Muscle of leg (tissue), 3 donors: ENCODE measurements at regions not wholly inside any gene's neighbourhood (a gene's known extent, or its start where the extent isn't known, plus 50 kb on each side); places are given as distances from the start of the nearest gene placed in this dataset.

Source experiments
- DNase-seq: peaks from one replicate; pipeline ENCODE4 v3.0.0; 2013
- H3K27ac ChIP-seq: one replicate; pipeline ENCODE4 v1.5.1; 2013; ENCODE audit warnings: mild to moderate bottlenecking, low read length, control low read depth
- H3K27me3 ChIP-seq: one replicate; pipeline ENCODE4 v1.6.1; 2013; ENCODE audit warnings: low read length; ENCODE audit not compliant: control insufficient read depth, insufficient read depth
- H3K36me3 ChIP-seq: one replicate; pipeline ENCODE4 v1.6.1; 2013; ENCODE audit warnings: low read length; ENCODE audit not compliant: control insufficient read depth, insufficient read depth
- H3K4me1 ChIP-seq: one replicate; pipeline ENCODE4 v1.6.1; 2013; ENCODE audit warnings: low read length; ENCODE audit not compliant: control insufficient read depth, insufficient read depth
- H3K4me3 ChIP-seq: one replicate; pipeline ENCODE4 v1.5.1; 2013; ENCODE audit warnings: low read length, control low read depth
- H3K9me3 ChIP-seq: replicated peaks from 2 replicates; pipeline ENCODE4 v1.6.1; 2013; ENCODE audit warnings: low read depth, low read length; ENCODE audit not compliant: control insufficient read depth
- WGBS: methylation state at CpG from one replicate; pipeline ENCODE4 v1.1.5; 2013; ENCODE audit warnings: missing lambda C conversion rate; ENCODE audit not compliant: insufficient coverage; 5-methylcytosine and 5-hydroxymethylcytosine counted together

DNA sequence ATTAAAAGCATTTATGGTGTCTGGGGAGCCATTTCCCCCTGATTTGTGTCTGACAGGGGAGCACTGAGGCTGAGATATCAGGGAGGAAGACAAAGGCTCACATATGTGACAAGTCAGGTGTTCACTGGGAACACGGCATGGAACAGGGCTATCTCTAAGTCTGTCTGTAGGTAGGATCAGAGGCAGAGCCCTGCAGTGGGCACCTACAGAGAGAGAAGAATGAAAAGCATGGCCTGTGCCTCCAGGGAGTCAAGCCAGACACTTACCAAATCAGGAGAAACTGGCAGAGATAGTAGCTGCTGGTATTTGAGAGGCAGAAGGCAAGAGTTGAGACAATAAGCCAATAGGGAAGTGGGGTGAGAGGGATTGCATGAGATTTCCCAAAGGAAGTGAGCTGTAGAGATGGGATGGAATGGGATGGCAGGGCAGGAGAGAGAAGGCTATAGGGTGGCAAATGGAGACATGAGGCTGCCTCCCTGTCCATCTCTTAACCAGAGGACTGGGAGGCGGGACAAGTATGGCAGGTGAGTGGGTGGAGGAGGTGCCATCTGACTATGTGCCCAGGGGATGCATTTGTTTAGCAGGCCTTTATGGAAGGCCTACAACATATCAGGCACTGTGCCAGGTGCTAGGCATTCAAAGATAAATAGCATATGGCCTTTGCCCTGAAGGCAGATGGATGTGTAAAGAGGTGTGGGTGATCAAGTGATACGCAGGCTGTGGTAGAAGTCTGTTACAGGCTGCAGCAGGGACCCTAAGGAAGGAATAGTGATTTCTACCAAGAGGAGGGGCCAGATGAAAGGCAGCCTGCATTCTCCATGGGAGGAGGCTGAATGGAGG lies 136.2 kb upstream of the IPO9 start:
- no peak overlapping the region for H3K4me3 ChIP-seq
- DNase-seq, result no peak
- H3K27ac ChIP-seq, result no peak overlapping the region
- WGBS, result 74% methylated on average over 3 of the region's 3 CpGs
- no peaks in the 10 kb centered on the region for H3K27me3 ChIP-seq
- H3K4me1 ChIP-seq, result peaks cover 59% of the 10 kb centered on the region
- H3K36me3 ChIP-seq, result peaks cover 2% of the 10 kb centered on the region
- no peaks in the 10 kb centered on the region for H3K9me3 ChIP-seq

- Histone ChIP-seq H3K4me1 (peaks cover 60% of the 10 kb centered on the region), H3K27ac (peak overlapping the region; percentile 47), H3K9me3 (no peaks in the 10 kb centered on the region), H3K4me3 (no peak overlapping the region), H3K36me3 (peaks cover 9% of the 10 kb centered on the region), H3K27me3 (no peaks in the 10 kb centered on the region)
- DNase-seq, result peak; percentile 27
- 20% methylated on average over 2 of the region's 8 CpGs for whole genome bisulfite sequencing
Measured at GRCh38 chr1:201693890-201694607, 134.9 kb upstream of the IPO9 start.

DNA sequence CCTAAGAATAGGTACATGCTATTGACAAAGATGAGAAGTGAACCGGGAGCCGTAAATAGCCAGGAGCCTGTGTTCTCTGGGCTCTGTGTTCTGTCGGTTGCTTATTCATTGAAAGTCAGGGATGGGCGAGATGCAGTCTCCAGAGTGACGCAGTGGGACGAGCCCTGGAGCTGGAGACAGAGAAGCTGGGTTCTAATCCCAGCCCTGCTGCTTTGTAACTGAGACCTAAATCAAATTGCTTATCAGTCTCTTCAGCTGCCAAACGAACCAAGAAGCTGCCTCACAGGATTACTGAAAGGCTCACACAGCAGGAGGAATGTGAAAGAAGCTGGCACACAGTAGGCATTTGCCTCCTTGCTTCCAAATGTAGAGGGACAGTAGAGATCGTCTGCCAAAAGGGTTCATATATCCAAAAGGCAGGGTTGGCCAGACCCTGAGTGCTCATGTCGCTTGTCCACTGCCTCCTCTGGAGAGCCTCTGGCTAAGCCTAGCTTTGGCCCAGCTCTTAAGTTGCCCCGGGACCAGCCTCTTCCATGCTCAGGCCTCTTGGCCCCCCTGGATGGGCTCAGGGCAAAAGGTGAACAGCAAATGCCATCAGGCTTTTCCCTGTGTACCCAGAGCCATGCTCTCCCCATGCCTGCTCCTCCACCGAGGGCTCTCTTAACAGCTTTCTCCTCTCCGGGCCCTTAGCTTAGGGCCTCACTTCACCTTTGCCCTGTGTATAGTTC lies 134.2 kb upstream of the IPO9 start:
- peaks cover 9% of the 10 kb centered on the region for H3K36me3 ChIP-seq
- no peaks in the 10 kb centered on the region for H3K9me3 ChIP-seq
- peak; percentile 33 for DNase-seq
- no peak overlapping the region for H3K4me3 ChIP-seq
- peaks cover 60% of the 10 kb centered on the region for H3K4me1 ChIP-seq
- WGBS, result 61% methylated on average over 11 of the region's 12 CpGs
- H3K27me3 ChIP-seq, result no peaks in the 10 kb centered on the region
- peak overlapping the region; percentile 47 for H3K27ac ChIP-seq

DNA sequence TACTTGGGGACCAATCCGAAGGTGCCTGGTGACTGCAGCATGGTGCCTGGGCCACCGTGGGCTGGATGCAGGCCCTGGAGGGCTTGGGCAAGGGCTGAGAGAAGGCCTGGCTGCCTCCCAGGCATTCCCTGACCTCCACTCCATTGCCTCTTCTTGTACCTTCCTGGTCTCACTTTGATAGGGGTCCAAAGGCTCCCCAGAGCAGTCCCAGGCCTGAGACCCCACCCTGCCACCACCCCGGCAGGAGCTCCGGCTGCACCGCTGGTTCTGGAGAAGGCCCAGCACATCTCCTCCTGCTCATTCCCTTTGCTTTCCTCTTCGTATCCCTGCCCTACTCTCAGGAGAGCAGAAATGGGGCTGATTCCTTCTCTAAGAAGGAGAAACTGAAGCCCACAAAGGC lies 133.3 kb upstream of the IPO9 start:
- Histone ChIP-seq H3K4me3 (no peak overlapping the region), H3K27ac (peak overlapping the region; percentile 71), H3K27me3 (no peaks in the 10 kb centered on the region), H3K36me3 (peaks cover 9% of the 10 kb centered on the region), H3K9me3 (no peaks in the 10 kb centered on the region), H3K4me1 (peaks cover 60% of the 10 kb centered on the region)
- no peak for DNase-seq
- 59% methylated on average over 6 of the region's 6 CpGs for WGBS

- Histone ChIP-seq H3K36me3 (peaks cover 9% of the 10 kb centered on the region), H3K27ac (peak overlapping the region; percentile 71), H3K9me3 (no peaks in the 10 kb centered on the region), H3K27me3 (no peaks in the 10 kb centered on the region), H3K4me1 (peaks cover 60% of the 10 kb centered on the region), H3K4me3 (no peak overlapping the region)
- 21% methylated on average over 12 of the region's 13 CpGs for WGBS
- DNase-seq, result peak; percentile 98
Measured at GRCh38 chr1:201696217-201696761, 132.7 kb upstream of the IPO9 start.

- Histone ChIP-seq H3K27ac (peak overlapping the region; percentile 71), H3K36me3 (peaks cover 9% of the 10 kb centered on the region), H3K27me3 (no peaks in the 10 kb centered on the region), H3K4me1 (peaks cover 53% of the 10 kb centered on the region), H3K4me3 (no peak overlapping the region), H3K9me3 (peaks cover 3% of the 10 kb centered on the region)
- WGBS, result 86% methylated on average over 2 of the region's 4 CpGs
- DNase-seq, result no peak
Measured at GRCh38 chr1:201697174-201697573, 131.8 kb upstream of the IPO9 start.

DNA sequence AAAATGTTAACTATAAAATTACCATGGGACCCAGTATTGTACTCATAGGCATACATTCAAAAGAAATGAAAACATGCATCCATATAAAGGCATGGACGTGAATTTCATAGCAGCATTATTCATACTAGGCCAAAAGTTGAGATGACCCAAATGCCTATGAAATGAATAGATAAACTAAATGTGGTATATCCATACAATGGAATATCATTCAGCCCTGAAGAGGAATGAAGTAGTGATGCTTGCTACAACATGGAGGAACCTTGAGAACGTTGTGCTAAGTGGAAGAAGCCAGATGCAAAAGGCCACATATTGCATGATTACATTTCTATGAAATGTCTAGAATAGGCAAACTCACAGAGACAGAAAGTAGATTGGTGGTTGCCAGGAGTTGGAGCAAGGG lies 127.1 kb upstream of the IPO9 start:
- Histone ChIP-seq H3K4me1 (peaks cover 43% of the 10 kb centered on the region), H3K36me3 (peaks cover 10% of the 10 kb centered on the region), H3K27me3 (no peaks in the 10 kb centered on the region), H3K9me3 (peaks cover 3% of the 10 kb centered on the region), H3K4me3 (no peak overlapping the region), H3K27ac (no peak overlapping the region)
- no CpG with 5 or more reads among the region's 2 CpGs for WGBS
- DNase-seq, result no peak

DNA sequence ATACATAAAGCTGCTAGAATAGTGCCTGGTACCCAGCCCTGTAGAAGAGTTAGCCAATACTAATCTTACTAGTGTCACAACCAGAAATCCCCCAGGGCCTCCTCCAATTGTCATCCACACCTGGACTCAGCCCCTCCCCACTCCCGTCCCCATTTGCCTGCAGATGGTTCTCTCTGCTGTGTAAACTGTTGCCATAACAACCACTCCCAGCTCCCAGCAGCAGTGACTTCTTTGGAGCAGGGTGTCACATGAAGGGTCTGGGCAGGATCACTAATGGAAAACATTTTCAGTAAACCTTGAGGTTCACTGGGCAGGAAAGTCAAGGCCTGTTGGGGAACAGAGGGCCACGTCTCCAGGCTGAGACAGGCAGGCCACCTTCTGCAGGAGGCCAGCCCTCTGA lies 126.0 kb upstream of the IPO9 start:
- H3K9me3 ChIP-seq, result peaks cover 3% of the 10 kb centered on the region
- peaks cover 10% of the 10 kb centered on the region for H3K36me3 ChIP-seq
- no peak overlapping the region for H3K4me3 ChIP-seq
- peak overlapping the region; percentile 29 for H3K27ac ChIP-seq
- peak; percentile 87 for DNase-seq
- peaks cover 40% of the 10 kb centered on the region for H3K4me1 ChIP-seq
- 50% methylated on average over 1 of the region's 2 CpGs for WGBS
- H3K27me3 ChIP-seq, result no peaks in the 10 kb centered on the region

DNA sequence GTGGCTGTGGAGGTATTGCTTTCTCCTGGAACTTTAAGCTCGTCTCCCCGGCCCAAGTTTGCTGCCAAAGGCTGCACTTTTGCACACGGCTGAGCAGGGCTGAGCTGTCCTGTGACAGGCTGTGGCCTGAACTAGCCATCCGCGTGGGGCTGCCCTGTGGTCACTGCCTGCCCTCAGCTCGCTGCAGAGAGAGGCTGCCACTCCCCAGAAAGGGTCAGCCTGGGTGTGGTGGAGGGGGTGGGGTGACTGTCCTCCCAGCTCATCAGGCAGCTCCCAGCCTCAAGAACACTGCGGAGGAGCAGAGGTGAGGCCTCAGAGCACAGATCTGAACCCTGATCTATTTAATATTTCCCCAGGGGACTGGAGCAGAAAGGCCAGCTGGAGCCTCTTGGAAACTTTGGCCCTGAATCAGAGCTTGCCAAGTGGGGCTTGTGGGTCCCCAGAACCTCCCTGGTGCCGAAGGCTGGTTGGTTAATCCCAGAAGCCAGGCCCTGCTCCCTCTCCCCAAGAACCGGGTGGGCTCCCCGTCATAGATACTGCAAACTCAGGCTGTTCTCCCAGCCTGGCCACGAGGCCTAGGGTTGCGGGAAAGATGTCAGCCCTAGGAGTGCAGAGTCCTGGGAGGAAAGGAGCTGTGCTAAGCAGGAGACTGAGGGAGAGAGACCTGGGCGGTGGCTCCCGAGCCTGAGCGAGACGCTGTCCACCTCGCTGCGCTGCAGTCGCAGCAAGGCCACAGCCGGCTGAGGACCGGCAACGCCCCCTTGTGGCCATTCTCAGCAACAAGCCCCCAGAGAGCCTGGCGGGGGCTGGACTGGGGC lies 125.1 kb upstream of the IPO9 start:
- H3K27ac ChIP-seq, result peak overlapping the region; percentile 29
- peak; percentile 90 for DNase-seq
- WGBS, result 10% methylated on average over 18 of the region's 23 CpGs
- H3K27me3 ChIP-seq, result no peaks in the 10 kb centered on the region
- H3K36me3 ChIP-seq, result peaks cover 3% of the 10 kb centered on the region
- peaks cover 47% of the 10 kb centered on the region for H3K4me1 ChIP-seq
- peaks cover 3% of the 10 kb centered on the region for H3K9me3 ChIP-seq
- H3K4me3 ChIP-seq, result no peak overlapping the region
